ENCODE measurements at regions not wholly inside any gene's neighbourhood (a gene's known extent, or its start where the extent isn't known, plus 50 kb on each side); places are given as distances from the start of the nearest gene placed in this dataset.

DNA sequence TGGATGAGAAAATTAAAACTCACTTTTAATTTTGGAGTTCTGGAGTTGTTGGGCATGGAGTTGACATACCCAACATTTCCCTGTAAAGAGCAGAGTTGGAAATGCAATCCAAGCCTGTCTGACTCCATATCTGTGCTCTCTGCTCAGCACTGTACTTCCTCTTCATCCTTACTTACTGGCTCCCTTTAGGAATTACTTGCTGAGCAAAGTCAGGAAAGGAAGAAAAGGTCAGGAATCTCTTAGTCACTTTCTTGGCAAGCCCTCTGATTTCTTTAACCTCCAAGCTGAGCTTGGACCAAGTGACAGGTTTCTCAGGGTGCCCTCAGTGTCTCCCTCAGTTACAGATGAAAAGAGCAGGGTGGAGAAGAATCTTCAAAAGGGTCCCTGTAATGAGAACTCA lies 501.5 kb downstream of the ZIC3 start:
- no peak for TF ChIP-seq EZH2 (IDR thresholded peaks at IDR 0.05; ENCODE audit: borderline replicate concordance, insufficient read depth, low read depth, low read length, poor library complexity, severe bottlenecking)
- TF ChIP-seq, protein P1, sequence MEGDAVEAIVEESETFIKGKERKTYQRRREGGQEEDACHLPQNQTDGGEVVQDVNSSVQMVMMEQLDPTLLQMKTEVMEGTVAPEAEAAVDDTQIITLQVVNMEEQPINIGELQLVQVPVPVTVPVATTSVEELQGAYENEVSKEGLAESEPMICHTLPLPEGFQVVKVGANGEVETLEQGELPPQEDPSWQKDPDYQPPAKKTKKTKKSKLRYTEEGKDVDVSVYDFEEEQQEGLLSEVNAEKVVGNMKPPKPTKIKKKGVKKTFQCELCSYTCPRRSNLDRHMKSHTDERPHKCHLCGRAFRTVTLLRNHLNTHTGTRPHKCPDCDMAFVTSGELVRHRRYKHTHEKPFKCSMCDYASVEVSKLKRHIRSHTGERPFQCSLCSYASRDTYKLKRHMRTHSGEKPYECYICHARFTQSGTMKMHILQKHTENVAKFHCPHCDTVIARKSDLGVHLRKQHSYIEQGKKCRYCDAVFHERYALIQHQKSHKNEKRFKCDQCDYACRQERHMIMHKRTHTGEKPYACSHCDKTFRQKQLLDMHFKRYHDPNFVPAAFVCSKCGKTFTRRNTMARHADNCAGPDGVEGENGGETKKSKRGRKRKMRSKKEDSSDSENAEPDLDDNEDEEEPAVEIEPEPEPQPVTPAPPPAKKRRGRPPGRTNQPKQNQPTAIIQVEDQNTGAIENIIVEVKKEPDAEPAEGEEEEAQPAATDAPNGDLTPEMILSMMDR (IDR thresholded peaks at IDR 0.05): no peak
- no peak overlapping the region for H3K4me3 ChIP-seq (ENCODE audit: control extremely low read depth in 1 of 5, extremely low read depth in 1 of 5, insufficient read depth in 1 of 5, low read depth in 2 of 5, low read length in 4 of 5)
- ChIA-PET POLR2A (no interaction called here), CTCF (no interaction called here)
- DNase-seq: no peak
- H3K36me3 ChIP-seq (replicated peaks in 1 of 2; ENCODE audit: control extremely low read depth in 1 of 2, control insufficient read depth in 1 of 2, extremely low read depth in 1 of 2, insufficient read depth in 2 of 2, low read length in 1 of 2): no peaks in the 10 kb centered on the region
- Mint-ChIP-seq H3K27me3 (no peaks in the 10 kb centered on the region), H3K9me3 (ENCODE audit: insufficient read depth) (no peaks in the 10 kb centered on the region), H3K27ac (no peak overlapping the region), H3K4me3 (no peak overlapping the region), H3K4me1 (no peaks in the 10 kb centered on the region)
- no peak overlapping the region for H3K27ac ChIP-seq (ENCODE audit: low read length in 2 of 2)
- H3K4me2 ChIP-seq (replicated peaks; ENCODE audit: low read depth, low read length, poor library complexity, severe bottlenecking): no peak overlapping the region
- H3K27me3 ChIP-seq (replicated peaks in 1 of 4; ENCODE audit: control extremely low read depth in 1 of 4, control insufficient read depth in 3 of 4, insufficient read depth in 4 of 4, low read length in 3 of 4): no peaks in the 10 kb centered on the region
- no peak overlapping the region for H2AFZ ChIP-seq (ENCODE audit: insufficient read depth, low read depth, low read length, poor library complexity, severe bottlenecking)
- H3K9ac ChIP-seq (ENCODE audit: low read length): no peak overlapping the region
- intact Hi-C loops (cut with micrococcal nuclease): no loop called here
- H4K20me1 ChIP-seq (ENCODE audit: control insufficient read depth, insufficient read depth, low read length, poor library complexity, severe bottlenecking): no peaks in the 10 kb centered on the region
- no peaks in the 10 kb centered on the region for H3K79me2 ChIP-seq (ENCODE audit: control insufficient read depth, insufficient read depth, low read length)
- no peaks in the 10 kb centered on the region for H3K4me1 ChIP-seq (ENCODE audit: control insufficient read depth in 2 of 2, insufficient read depth in 2 of 2, low read length in 2 of 2)
- no peaks in the 10 kb centered on the region for H3K9me3 ChIP-seq (ENCODE audit: control extremely low read depth in 1 of 3, control insufficient read depth in 2 of 3, insufficient read depth in 1 of 3, low read length in 2 of 3)
- ATAC-seq (ENCODE audit: low read depth): no peak

DNA sequence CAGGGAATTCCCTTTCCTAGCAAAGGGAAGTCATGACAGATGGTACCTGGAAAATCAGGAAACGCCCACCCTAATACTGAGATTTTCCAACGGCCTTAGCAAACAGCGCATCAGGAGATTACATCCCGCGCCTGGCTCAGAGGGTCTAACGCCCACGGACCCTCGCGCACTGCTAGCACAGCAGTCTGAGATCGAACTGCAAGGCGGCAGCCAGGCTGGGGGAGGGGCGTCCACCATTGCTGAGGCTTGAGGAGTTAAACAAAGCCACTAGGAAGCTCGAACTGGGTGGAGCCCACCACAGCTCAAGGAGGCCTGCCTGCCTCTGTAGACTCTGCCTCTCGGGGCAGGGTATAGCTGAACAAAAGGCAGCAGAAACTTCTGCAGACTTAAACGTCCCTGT lies 507.7 kb downstream of the ZIC3 start:
- H3K36me3 ChIP-seq (replicated peaks in 1 of 2; ENCODE audit: control extremely low read depth in 1 of 2, control insufficient read depth in 1 of 2, extremely low read depth in 1 of 2, insufficient read depth in 2 of 2, low read length in 1 of 2): no peaks in the 10 kb centered on the region
- no peaks in the 10 kb centered on the region for H3K27me3 ChIP-seq (replicated peaks in 1 of 4; ENCODE audit: control extremely low read depth in 1 of 4, control insufficient read depth in 3 of 4, insufficient read depth in 4 of 4, low read length in 3 of 4)
- H3K9me3 ChIP-seq (ENCODE audit: control extremely low read depth in 1 of 3, control insufficient read depth in 2 of 3, insufficient read depth in 1 of 3, low read length in 2 of 3): no peaks in the 10 kb centered on the region
- ATAC-seq (ENCODE audit: low read depth) (no peak), DNase-seq (no peak)
- H3K9me3 Mint-ChIP-seq (ENCODE audit: insufficient read depth): no peaks in the 10 kb centered on the region
- ChIA-PET CTCF (no interaction called here), POLR2A (no interaction called here)
- no peak overlapping the region for H3K4me2 ChIP-seq (replicated peaks; ENCODE audit: low read depth, low read length, poor library complexity, severe bottlenecking)
- H3K4me3 Mint-ChIP-seq: no peak overlapping the region
- TF ChIP-seq, protein P1 (IDR thresholded peaks at IDR 0.05): no peak
- no peak for TF ChIP-seq EZH2 (IDR thresholded peaks at IDR 0.05; ENCODE audit: borderline replicate concordance, insufficient read depth, low read depth, low read length, poor library complexity, severe bottlenecking)
- H4K20me1 ChIP-seq (ENCODE audit: control insufficient read depth, insufficient read depth, low read length, poor library complexity, severe bottlenecking): no peaks in the 10 kb centered on the region
- intact Hi-C loops (cut with micrococcal nuclease): no loop called here
- H3K4me3 ChIP-seq (ENCODE audit: control extremely low read depth in 1 of 5, extremely low read depth in 1 of 5, insufficient read depth in 1 of 5, low read depth in 2 of 5, low read length in 4 of 5): no peak overlapping the region
- 90% methylated on average over 14 of the region's 15 CpGs for WGBS (ENCODE audit: insufficient coverage)
- H3K4me1 Mint-ChIP-seq: no peaks in the 10 kb centered on the region
- H2AFZ ChIP-seq (ENCODE audit: insufficient read depth, low read depth, low read length, poor library complexity, severe bottlenecking): no peak overlapping the region
- no peak overlapping the region for H3K27ac Mint-ChIP-seq
- no peaks in the 10 kb centered on the region for H3K79me2 ChIP-seq (ENCODE audit: control insufficient read depth, insufficient read depth, low read length)
- no peak overlapping the region for H3K9ac ChIP-seq (ENCODE audit: low read length)
- no peak overlapping the region for H3K27ac ChIP-seq (ENCODE audit: low read length in 2 of 2)
- H3K27me3 Mint-ChIP-seq: no peaks in the 10 kb centered on the region
- H3K4me1 ChIP-seq (ENCODE audit: control insufficient read depth in 2 of 2, insufficient read depth in 2 of 2, low read length in 2 of 2): no peaks in the 10 kb centered on the region
